Mesenchymal stem cell (in vitro differentiated cells and primary cell): ENCODE measurements at regions not wholly inside any gene's neighbourhood (a gene's known extent, or its start where the extent isn't known, plus 50 kb on each side); places are given as distances from the start of the nearest gene placed in this dataset.

Experiments used
- DNase-seq: peaks from one replicate; pipeline ENCODE4 v3.0.0-alpha.2; 2013
- H2AFZ ChIP-seq: one replicate; pipeline ENCODE4 v1.6.1; 2013; ENCODE audit warnings: low read depth, mild to moderate bottlenecking, control low read depth, inconsistent platforms, low read length, moderate library complexity
- H2AK5ac ChIP-seq: 2 replicates; pipeline ENCODE4 v1.6.1; 2013; ENCODE audit warnings: low read length, moderate library complexity, mild to moderate bottlenecking, inconsistent platforms; ENCODE audit not compliant: severe bottlenecking
- H2BK120ac ChIP-seq: one replicate; pipeline ENCODE4 v1.6.1; 2013; ENCODE audit warnings: low read depth, mild to moderate bottlenecking, inconsistent platforms, low read length, moderate library complexity
- H2BK12ac ChIP-seq, 2 experiments: one replicate each; pipeline ENCODE4 v1.6.1; 2013; ENCODE audit warnings: inconsistent platforms in 2 of 2, low read length in 2 of 2, mild to moderate bottlenecking in 2 of 2, moderate library complexity in 2 of 2, control low read depth in 1 of 2
- H2BK15ac ChIP-seq: one replicate; pipeline ENCODE4 v1.6.1; 2013; ENCODE audit warnings: mild to moderate bottlenecking, low read depth, inconsistent platforms; ENCODE audit not compliant: poor library complexity, severe bottlenecking
- H2BK5ac ChIP-seq: 2 replicates; pipeline ENCODE4 v1.6.1; 2013; ENCODE audit warnings: low read depth, mild to moderate bottlenecking, low read length, control low read depth, inconsistent platforms; ENCODE audit not compliant: poor library complexity, severe bottlenecking
- H3K14ac ChIP-seq, 2 experiments: one replicate each; pipeline ENCODE4 v1.6.1; 2013; ENCODE audit warnings: inconsistent platforms in 2 of 2, low read length in 2 of 2, control low read depth in 1 of 2, mild to moderate bottlenecking in 1 of 2, moderate library complexity in 1 of 2
- H3K18ac ChIP-seq, 2 experiments: one replicate each; pipeline ENCODE4 v1.6.1; 2013; ENCODE audit warnings: inconsistent platforms in 2 of 2, low read length in 2 of 2, control low read depth in 1 of 2, low read depth in 1 of 2, mild to moderate bottlenecking in 1 of 2
- H3K23ac ChIP-seq, 2 experiments: one replicate each; pipeline ENCODE4 v1.6.1; 2013; ENCODE audit warnings: inconsistent platforms in 2 of 2, low read length in 2 of 2, mild to moderate bottlenecking in 2 of 2, moderate library complexity in 2 of 2, control low read depth in 1 of 2
- H3K27ac ChIP-seq: 2 replicates; pipeline ENCODE4 v1.5.1; 2013; ENCODE audit warnings: mild to moderate bottlenecking, moderate library complexity, low read length, control low read depth, inconsistent platforms; ENCODE audit not compliant: poor library complexity, severe bottlenecking
- H3K27me3 ChIP-seq, 2 experiments: 2 replicates each; pipeline versions ENCODE4 v1.6.1 to v1.7.0; 2013; ENCODE audit warnings: low read length in 2 of 2, mild to moderate bottlenecking in 2 of 2, moderate library complexity in 2 of 2, control low read depth in 1 of 2, inconsistent platforms in 1 of 2; ENCODE audit not compliant: control insufficient read depth in 1 of 2, insufficient read depth in 1 of 2
- H3K36me3 ChIP-seq, 2 experiments: 2 replicates each; pipeline versions ENCODE4 v1.6.1 to v1.7.0; 2013; ENCODE audit warnings: low read length in 2 of 2, control low read depth in 1 of 2, inconsistent platforms in 1 of 2, low read depth in 1 of 2, mild to moderate bottlenecking in 1 of 2; ENCODE audit not compliant: insufficient read depth in 2 of 2, control insufficient read depth in 1 of 2
- H3K4ac ChIP-seq, 2 experiments: one replicate each; pipeline ENCODE4 v1.6.1; 2013; ENCODE audit warnings: inconsistent platforms in 2 of 2, low read length in 2 of 2, mild to moderate bottlenecking in 2 of 2, moderate library complexity in 2 of 2, control low read depth in 1 of 2, low read depth in 1 of 2
- H3K4me1 ChIP-seq: 2 replicates; pipeline ENCODE4 v1.6.1; 2013; ENCODE audit warnings: low read depth, low read length, control low read depth; ENCODE audit not compliant: control insufficient read depth, insufficient read depth
- H3K4me2 ChIP-seq: 2 replicates; pipeline ENCODE4 v1.6.1; 2013; ENCODE audit warnings: low read length, mild to moderate bottlenecking, inconsistent platforms; ENCODE audit not compliant: poor library complexity, severe bottlenecking
- H3K4me3 ChIP-seq, 2 experiments: 2 replicates each; pipeline versions ENCODE4 v1.5.1 to v1.7.0; 2013; ENCODE audit warnings: low read length in 2 of 2, mild to moderate bottlenecking in 2 of 2, control low read depth in 1 of 2, low read depth in 1 of 2; ENCODE audit not compliant: insufficient read depth in 1 of 2
- H3K79me1 ChIP-seq: replicated peaks from 2 replicates; pipeline ENCODE4 v1.6.1; 2013; ENCODE audit warnings: mild to moderate bottlenecking, control low read depth, low read length, inconsistent platforms; ENCODE audit not compliant: poor library complexity, severe bottlenecking
- H3K9ac ChIP-seq: 2 replicates; pipeline ENCODE4 v1.7.0; 2013; ENCODE audit warnings: mild to moderate bottlenecking, low read length, moderate library complexity
- H3K9me3 ChIP-seq: 2 replicates; pipeline ENCODE4 v1.7.0; 2013; ENCODE audit warnings: mild to moderate bottlenecking, low read length; ENCODE audit not compliant: control insufficient read depth
- H4K8ac ChIP-seq: one replicate; pipeline ENCODE4 v1.6.1; 2013; ENCODE audit warnings: inconsistent platforms, mild to moderate bottlenecking, low read length, moderate library complexity
- H4K91ac ChIP-seq: one replicate; pipeline ENCODE4 v1.6.1; 2013; ENCODE audit warnings: mild to moderate bottlenecking, low read length, inconsistent platforms
- WGBS: methylation state at CpG from one replicate; pipeline ENCODE4 v1.1.7; 2013; ENCODE audit warnings: mixed read lengths; 5-methylcytosine and 5-hydroxymethylcytosine counted together

DNA sequence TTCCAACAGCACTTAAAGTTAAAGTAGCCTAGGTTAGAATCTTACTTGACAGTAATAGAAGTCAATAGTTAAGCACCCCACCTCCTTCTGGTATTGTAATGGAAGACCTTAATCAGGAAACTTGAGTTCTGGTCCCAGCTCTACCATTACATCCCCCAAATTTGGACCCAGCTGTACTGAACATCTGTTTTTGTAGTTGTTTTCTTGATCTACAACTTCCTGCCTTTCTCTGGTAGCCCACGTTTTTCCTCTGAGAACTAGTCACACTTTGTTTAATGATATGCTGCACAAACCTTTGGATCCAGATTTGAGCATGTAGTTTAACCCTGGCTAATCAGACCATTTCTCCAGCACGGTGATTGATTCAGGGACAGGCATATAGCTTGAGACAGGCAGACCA lies 505.0 kb downstream of the HS3ST4 start:
- WGBS = 31% methylated on average over 2 of the region's 2 CpGs
- H3K14ac ChIP-seq = no peak overlapping the region
- H2BK15ac ChIP-seq = no peak overlapping the region
- H2BK12ac ChIP-seq = no peak overlapping the region
- H3K4me1 ChIP-seq = no peaks in the 10 kb centered on the region
- no peak overlapping the region for H4K8ac ChIP-seq
- H3K18ac ChIP-seq = no peak overlapping the region
- H3K79me1 ChIP-seq = no peaks in the 10 kb centered on the region
- H3K27me3 ChIP-seq = no peaks in the 10 kb centered on the region
- no peak overlapping the region for H2BK120ac ChIP-seq
- H4K91ac ChIP-seq = no peak overlapping the region
- DNase-seq = no peak
- no peak overlapping the region for H3K4me2 ChIP-seq
- H3K23ac ChIP-seq = no peak overlapping the region
- no peaks in the 10 kb centered on the region for H3K9me3 ChIP-seq
- H3K36me3 ChIP-seq = no peaks in the 10 kb centered on the region
- H2AK5ac ChIP-seq = no peak overlapping the region
- no peak overlapping the region for H3K27ac ChIP-seq
- H2BK5ac ChIP-seq = no peak overlapping the region
- H3K4me3 ChIP-seq = no peak overlapping the region
- no peak overlapping the region for H3K9ac ChIP-seq
- H3K4ac ChIP-seq = no peak overlapping the region
- H2AFZ ChIP-seq = no peak overlapping the region

DNA sequence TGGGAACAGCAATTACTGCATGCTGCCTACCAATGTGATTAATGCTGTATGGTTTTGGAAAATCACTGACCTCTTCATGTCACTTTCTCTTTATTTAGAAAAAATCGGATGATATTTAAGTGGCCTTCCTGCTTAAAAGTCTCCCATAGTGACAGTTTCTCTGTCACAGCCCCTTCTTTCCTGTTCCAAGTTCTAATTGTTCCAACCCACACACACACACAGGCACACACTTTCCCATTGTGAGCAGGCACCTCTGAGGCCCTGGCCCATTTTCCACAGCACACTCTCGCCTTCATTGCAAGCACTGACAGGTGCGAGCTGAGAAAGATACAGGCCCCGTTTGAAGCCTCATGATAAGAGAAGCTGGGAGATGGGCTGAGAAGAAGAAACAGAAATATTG lies 505.9 kb downstream of the HS3ST4 start:
- Histone ChIP-seq H3K36me3 (no peaks in the 10 kb centered on the region), H2BK12ac (no peak overlapping the region), H3K4me2 (no peak overlapping the region), H2AK5ac (no peak overlapping the region), H3K4me1 (no peaks in the 10 kb centered on the region), H3K18ac (no peak overlapping the region), H3K79me1 (no peaks in the 10 kb centered on the region), H3K23ac (no peak overlapping the region), H3K9me3 (no peaks in the 10 kb centered on the region), H2BK120ac (no peak overlapping the region), H2BK15ac (no peak overlapping the region), H3K4me3 (no peak overlapping the region), H3K14ac (no peak overlapping the region), H4K8ac (no peak overlapping the region), H2AFZ (no peak overlapping the region), H3K4ac (no peak overlapping the region), H3K27ac (no peak overlapping the region), H2BK5ac (no peak overlapping the region), H4K91ac (no peak overlapping the region), H3K9ac (no peak overlapping the region), H3K27me3 (no peaks in the 10 kb centered on the region)
- no peak for DNase-seq
- WGBS = 78% methylated on average over 3 of the region's 4 CpGs

DNA sequence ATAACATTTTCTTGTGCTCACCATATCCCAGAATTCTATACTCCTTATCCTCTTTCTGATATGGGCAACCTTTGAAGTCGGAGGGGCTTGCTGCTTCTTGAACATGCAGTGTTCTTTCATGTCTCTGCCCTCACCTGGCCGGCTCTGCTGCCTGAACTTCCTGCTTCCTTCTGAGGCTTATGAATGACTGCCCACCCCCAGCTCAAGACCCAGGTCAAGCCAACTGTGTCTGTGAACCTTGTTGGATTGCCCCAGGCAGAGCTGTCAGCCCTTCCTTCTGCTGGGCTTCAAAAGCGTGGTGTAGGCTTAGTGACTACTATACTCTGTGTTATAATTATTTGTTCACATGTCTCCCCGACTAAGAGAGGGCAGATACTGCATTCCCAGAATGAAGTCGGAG lies 506.5 kb downstream of the HS3ST4 start:
- H2BK12ac ChIP-seq = no peak overlapping the region
- no peaks in the 10 kb centered on the region for H3K79me1 ChIP-seq
- H3K4me3 ChIP-seq = no peak overlapping the region
- H3K4ac ChIP-seq = no peak overlapping the region
- no peak overlapping the region for H4K8ac ChIP-seq
- no peak overlapping the region for H2BK120ac ChIP-seq
- no peak overlapping the region for H2BK5ac ChIP-seq
- H2AK5ac ChIP-seq = no peak overlapping the region
- H3K36me3 ChIP-seq = no peaks in the 10 kb centered on the region
- no peak overlapping the region for H3K23ac ChIP-seq
- H3K4me1 ChIP-seq = no peaks in the 10 kb centered on the region
- H3K18ac ChIP-seq = no peak overlapping the region
- no peak overlapping the region for H3K27ac ChIP-seq
- H3K27me3 ChIP-seq = no peaks in the 10 kb centered on the region
- no peak overlapping the region for H3K9ac ChIP-seq
- no peak overlapping the region for H2AFZ ChIP-seq
- no peak overlapping the region for H3K4me2 ChIP-seq
- H4K91ac ChIP-seq = no peak overlapping the region
- H3K9me3 ChIP-seq = no peaks in the 10 kb centered on the region
- H3K14ac ChIP-seq = no peak overlapping the region
- 64% methylated on average over 5 of the region's 5 CpGs for WGBS
- no peak overlapping the region for H2BK15ac ChIP-seq
- DNase-seq = no peak

DNA sequence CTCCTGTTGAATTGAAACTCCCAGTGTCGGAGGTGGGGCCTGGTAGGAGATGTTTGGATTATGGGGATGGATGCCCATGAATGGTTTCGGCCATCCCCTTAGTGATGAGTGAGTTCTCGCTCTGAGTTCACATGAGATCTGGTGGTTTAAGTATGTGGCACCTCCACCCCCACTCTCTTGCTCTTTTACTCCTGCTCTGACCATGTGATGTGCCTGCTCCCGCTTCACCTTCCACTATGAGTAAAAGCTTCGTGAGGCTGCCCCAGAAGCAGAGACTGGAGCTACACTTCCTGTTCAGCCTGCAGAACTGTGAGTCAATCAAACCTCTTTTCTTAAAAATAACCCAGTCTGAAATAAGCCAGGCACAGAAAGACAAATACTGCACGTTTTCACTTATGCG lies 512.4 kb downstream of the HS3ST4 start:
- H3K14ac ChIP-seq = no peak overlapping the region
- no peak overlapping the region for H3K4me2 ChIP-seq
- H3K23ac ChIP-seq = no peak overlapping the region
- DNase-seq = no peak
- H4K8ac ChIP-seq = no peak overlapping the region
- no peak overlapping the region for H3K4ac ChIP-seq
- H4K91ac ChIP-seq = no peak overlapping the region
- H3K9me3 ChIP-seq = peaks cover 3% of the 10 kb centered on the region
- H2BK15ac ChIP-seq = no peak overlapping the region
- no peak overlapping the region for H2AK5ac ChIP-seq
- H2AFZ ChIP-seq = no peak overlapping the region
- no peak overlapping the region for H3K4me3 ChIP-seq
- no peak overlapping the region for H2BK5ac ChIP-seq
- no peak overlapping the region for H3K9ac ChIP-seq
- H2BK12ac ChIP-seq = no peak overlapping the region
- H2BK120ac ChIP-seq = no peak overlapping the region
- no peaks in the 10 kb centered on the region for H3K79me1 ChIP-seq
- no peaks in the 10 kb centered on the region for H3K4me1 ChIP-seq
- H3K27me3 ChIP-seq = no peaks in the 10 kb centered on the region
- no peak overlapping the region for H3K18ac ChIP-seq
- H3K36me3 ChIP-seq = no peaks in the 10 kb centered on the region
- WGBS = 56% methylated on average over 6 of the region's 7 CpGs
- no peak overlapping the region for H3K27ac ChIP-seq
